ENCODE measurements at regions not wholly inside any gene's neighbourhood (a gene's known extent, or its start where the extent isn't known, plus 50 kb on each side); places are given as distances from the start of the nearest gene placed in this dataset.

DNA sequence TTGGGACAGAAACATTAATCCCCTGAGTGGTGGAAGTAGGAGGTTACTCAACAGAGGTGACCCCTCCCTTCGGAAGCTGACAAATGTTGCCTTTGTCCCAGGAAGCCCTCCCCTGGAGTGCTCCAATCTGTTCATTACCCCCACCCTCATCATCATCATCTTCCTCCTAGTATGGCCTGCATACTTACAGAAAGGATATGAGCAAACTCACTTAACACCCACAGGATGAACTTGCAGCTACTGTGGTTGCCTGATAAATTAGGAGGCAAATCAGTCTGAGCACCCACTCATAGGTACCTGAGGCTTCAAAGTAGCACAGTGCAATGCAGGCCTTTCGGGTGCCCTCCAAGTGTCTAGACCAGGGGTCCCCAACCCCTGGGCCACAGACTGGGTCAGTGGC, 236.7 kb upstream of the GATB start:
- DNase-seq (ENCODE audit: extremely low spot score, unreplicated experiment): no peak
- Mint-ChIP-seq H3K4me3 (no peak overlapping the region), H3K9me3 (peaks cover 4% of the 10 kb centered on the region), H3K27ac (no peak overlapping the region), H3K4me1 (ENCODE audit: unreplicated experiment) (no peaks in the 10 kb centered on the region), H3K27me3 (peaks cover 7% of the 10 kb centered on the region), H3K36me3 (no peaks in the 10 kb centered on the region)
- TF ChIP-seq, protein P1, sequence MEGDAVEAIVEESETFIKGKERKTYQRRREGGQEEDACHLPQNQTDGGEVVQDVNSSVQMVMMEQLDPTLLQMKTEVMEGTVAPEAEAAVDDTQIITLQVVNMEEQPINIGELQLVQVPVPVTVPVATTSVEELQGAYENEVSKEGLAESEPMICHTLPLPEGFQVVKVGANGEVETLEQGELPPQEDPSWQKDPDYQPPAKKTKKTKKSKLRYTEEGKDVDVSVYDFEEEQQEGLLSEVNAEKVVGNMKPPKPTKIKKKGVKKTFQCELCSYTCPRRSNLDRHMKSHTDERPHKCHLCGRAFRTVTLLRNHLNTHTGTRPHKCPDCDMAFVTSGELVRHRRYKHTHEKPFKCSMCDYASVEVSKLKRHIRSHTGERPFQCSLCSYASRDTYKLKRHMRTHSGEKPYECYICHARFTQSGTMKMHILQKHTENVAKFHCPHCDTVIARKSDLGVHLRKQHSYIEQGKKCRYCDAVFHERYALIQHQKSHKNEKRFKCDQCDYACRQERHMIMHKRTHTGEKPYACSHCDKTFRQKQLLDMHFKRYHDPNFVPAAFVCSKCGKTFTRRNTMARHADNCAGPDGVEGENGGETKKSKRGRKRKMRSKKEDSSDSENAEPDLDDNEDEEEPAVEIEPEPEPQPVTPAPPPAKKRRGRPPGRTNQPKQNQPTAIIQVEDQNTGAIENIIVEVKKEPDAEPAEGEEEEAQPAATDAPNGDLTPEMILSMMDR (conservative IDR thresholded peaks at IDR 0.05): no peak

DNA sequence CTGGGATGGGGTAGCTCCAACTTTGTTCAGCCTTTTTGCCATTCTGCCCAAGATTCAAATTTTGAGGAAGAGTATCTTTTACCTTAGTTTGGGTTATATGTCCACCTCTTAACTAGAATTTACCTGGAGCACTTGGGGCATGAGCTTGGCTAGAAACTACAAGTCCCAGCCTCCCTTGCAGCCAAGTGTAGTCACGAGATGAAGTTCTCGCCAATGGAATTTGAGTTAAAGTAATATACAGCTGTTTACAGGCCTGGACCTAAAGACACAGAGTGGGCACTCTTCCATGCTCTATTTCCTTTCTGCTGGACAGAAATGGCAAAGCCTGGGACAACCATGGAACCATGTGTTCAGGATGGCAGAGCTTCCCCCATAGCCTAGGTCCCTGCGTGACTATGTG, 233.6 kb upstream of the GATB start:
- peaks cover 16% of the 10 kb centered on the region for H3K4me1 Mint-ChIP-seq (ENCODE audit: unreplicated experiment)
- TF ChIP-seq, protein P1 (conservative IDR thresholded peaks at IDR 0.05): no peak
- H3K4me3 Mint-ChIP-seq: no peak overlapping the region
- DNase-seq (ENCODE audit: extremely low spot score, unreplicated experiment): no peak
- H3K9me3 Mint-ChIP-seq: peaks cover 2% of the 10 kb centered on the region
- H3K27ac Mint-ChIP-seq: no peak overlapping the region
- no peaks in the 10 kb centered on the region for H3K36me3 Mint-ChIP-seq
- peaks cover 13% of the 10 kb centered on the region for H3K27me3 Mint-ChIP-seq

DNA sequence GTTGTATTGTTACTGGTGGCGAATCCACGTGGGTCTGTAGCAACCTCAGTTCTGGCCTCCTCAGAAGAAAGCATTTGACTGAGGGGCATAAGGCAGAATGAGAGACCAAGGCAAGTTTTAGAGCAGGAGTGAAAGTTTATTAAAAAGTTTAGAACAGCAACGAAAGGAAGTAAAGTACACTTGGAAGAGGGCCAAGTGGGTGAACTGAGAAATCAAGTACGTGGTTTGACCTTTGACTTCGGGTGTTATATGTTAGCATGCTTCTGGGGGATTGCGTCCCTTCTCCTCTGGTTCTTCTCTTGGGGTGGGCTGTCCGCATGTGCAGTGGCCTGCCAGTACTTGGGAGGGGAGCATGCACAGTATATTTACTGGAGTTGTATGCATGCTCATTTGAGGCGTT, 232.7 kb upstream of the GATB start:
- H3K4me1 Mint-ChIP-seq (ENCODE audit: unreplicated experiment): peaks cover 17% of the 10 kb centered on the region
- peaks cover 14% of the 10 kb centered on the region for H3K27me3 Mint-ChIP-seq
- TF ChIP-seq, protein P1 (conservative IDR thresholded peaks at IDR 0.05): no peak
- no peaks in the 10 kb centered on the region for H3K36me3 Mint-ChIP-seq
- no peak overlapping the region for H3K27ac Mint-ChIP-seq
- DNase-seq (ENCODE audit: extremely low spot score, unreplicated experiment): no peak
- H3K4me3 Mint-ChIP-seq: no peak overlapping the region
- H3K9me3 Mint-ChIP-seq: peaks cover 4% of the 10 kb centered on the region

DNA sequence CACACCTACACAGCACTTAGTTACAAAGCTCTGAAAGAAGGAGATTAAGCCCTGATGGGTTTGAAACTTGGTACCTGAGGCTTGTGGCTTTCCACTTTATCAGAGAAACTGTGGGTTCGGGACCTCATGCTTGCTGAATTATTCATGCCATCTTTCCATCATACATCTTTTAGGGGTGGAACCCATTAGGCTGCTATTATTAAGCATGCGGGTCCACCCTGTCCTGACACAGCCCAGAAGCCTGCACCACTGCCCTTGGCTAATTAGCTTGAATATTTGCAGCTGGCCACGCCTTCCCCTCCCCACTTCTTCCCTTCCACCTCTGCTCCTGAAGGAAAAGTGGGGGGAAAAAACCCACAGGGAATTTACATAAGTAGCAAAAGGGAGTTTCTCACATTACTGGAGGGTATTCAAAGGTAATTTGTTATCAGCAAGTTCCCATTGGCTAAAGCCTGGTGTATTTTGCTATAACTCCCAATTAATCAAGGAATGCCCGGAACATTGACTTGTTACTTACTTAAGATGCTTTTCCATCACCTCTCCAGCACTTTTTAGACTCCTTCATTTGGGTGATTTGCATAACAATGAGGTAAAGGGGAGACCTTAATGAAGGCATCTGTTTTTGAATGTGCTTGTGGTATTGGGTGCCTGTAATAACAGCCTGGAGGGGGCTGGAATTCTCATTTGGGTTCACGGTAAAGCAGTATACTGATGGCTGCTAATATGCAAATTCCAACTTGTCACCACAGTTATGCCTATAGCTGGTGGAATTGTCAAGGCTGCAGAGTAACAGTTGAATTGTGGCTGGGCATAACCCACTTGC, 231.7 kb upstream of the GATB start:
- peaks cover 17% of the 10 kb centered on the region for H3K4me1 Mint-ChIP-seq (ENCODE audit: unreplicated experiment)
- H3K27me3 Mint-ChIP-seq: peaks cover 14% of the 10 kb centered on the region
- no peak for DNase-seq (ENCODE audit: extremely low spot score, unreplicated experiment)
- H3K36me3 Mint-ChIP-seq: no peaks in the 10 kb centered on the region
- H3K27ac Mint-ChIP-seq: no peak overlapping the region
- TF ChIP-seq, protein P1 (conservative IDR thresholded peaks at IDR 0.05): no peak
- H3K4me3 Mint-ChIP-seq: no peak overlapping the region
- H3K9me3 Mint-ChIP-seq: peaks cover 4% of the 10 kb centered on the region

DNA sequence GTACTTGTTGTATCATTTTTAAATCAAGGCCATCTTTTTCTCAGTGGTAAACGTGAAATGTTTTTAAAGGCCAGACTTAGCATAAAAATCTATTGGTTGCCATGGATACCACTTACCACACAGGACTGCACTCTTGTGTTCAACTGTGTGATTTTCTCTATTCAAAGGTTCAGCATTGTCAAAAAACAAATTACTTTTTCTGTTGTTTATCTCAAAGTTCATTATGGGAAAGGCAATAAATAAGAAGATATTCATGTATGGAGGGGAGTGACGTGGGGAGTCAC, 231.0 kb upstream of the GATB start:
- DNase-seq (ENCODE audit: extremely low spot score, unreplicated experiment): no peak
- H3K4me3 Mint-ChIP-seq: no peak overlapping the region
- peaks cover 14% of the 10 kb centered on the region for H3K27me3 Mint-ChIP-seq
- no peaks in the 10 kb centered on the region for H3K36me3 Mint-ChIP-seq
- peaks cover 4% of the 10 kb centered on the region for H3K9me3 Mint-ChIP-seq
- TF ChIP-seq, protein P1 (conservative IDR thresholded peaks at IDR 0.05): no peak
- H3K27ac Mint-ChIP-seq: no peak overlapping the region
- H3K4me1 Mint-ChIP-seq (ENCODE audit: unreplicated experiment): peaks cover 17% of the 10 kb centered on the region
